HG02798 (cell line): ENCODE measurements at regions not wholly inside any gene's neighbourhood (a gene's known extent, or its start where the extent isn't known, plus 50 kb on each side); places are given as distances from the start of the nearest gene placed in this dataset.

Experiments
- ATAC-seq: cut with Tn5 transposase; IDR thresholded peaks from one replicate; pipeline ENCODE4 v1.9.1; 2021; ENCODE audit warnings: mild to moderate bottlenecking; ENCODE audit not compliant: unreplicated experiment, poor library complexity

DNA sequence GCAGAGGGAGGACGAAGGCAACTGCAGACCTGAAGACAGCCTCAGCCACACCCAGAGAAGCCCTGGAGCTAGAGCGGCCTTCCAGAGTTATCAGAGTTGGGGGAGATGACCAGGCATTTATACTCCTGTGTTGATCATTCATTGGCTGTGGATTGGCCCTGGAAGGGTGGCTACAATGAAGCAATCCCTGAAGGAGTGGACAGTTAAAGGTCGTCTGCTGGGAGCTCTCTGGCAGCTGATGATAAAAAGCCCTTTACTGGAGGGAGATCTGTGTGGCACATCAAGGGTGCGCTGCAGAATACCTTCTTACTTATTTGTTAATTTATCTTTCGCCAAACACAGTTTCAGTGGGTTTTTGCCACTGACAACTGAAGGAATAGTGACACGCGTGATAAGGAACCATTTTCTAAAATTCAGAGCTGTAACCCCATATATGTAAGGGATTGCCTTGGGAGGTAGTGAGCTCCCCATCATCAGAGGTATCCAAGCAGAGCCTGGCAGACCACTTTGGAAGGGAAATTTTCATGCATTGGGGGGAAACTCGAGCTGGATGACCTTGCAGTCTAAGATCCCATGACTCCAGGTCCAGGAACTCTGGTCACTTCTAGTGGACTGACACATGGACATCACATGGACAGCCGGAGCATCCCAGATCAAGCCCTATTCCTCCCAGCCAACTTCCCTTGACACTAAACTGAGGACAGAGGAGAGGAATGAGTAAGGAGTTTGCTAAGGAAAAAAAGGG lies 126.4 kb upstream of the GADD45A start:
- no peak for ATAC-seq

DNA sequence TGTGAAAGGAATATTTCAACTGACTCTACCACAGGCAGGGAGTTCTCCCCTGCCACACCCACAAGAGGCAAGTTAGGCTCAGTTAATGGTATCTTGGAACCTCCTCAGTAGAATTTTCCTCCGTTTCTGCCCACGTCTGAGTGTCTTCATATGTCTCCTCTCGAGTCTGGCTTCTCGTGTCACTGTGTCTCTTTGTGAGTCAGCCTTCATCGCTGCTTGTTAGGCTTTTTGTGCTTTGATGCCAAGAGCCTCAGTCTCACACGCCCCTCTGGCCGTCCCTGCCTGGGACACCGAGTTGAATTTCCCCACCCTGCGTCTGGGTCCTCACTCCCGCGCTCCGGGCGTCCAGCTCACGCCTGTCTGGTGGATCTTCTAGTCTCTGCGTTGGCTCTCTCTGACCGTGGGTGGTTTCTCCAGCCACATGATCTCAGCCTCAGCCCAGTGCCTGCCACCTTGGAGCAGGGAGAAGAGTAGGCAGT lies 125.7 kb upstream of the GADD45A start:
- no peak for ATAC-seq

DNA sequence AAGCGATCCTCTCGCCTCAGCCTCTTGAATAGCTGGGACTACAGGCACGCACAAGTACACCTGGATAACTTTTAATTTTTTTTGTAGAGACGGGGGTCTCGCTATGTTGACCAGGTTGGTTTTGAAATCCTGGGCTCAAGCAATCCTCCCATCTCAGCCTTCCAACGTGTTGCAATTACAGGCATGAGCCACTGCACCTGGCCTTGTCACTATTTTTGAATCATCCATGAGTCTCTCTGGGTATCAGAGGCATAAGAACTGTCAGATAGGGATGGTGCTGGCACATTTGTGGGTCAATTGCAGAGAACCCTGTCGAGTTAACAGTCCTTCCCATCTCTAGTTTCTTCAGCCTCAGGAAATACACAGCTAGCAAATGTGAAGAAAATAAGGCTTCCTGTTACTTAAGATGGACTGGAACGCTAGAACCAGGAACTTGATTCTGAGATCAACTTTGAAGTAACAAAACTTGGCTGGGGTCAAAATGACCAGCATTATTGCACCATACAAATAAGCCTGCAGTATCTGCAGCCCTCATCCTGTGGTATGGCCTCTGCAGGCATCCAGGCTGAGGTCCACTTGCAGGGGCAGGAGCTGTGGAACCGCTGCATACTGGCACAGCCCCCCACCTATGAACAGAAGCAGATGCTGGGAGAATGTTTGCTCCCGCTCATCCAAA lies 124.3 kb upstream of the GADD45A start:
- no peak for ATAC-seq

DNA sequence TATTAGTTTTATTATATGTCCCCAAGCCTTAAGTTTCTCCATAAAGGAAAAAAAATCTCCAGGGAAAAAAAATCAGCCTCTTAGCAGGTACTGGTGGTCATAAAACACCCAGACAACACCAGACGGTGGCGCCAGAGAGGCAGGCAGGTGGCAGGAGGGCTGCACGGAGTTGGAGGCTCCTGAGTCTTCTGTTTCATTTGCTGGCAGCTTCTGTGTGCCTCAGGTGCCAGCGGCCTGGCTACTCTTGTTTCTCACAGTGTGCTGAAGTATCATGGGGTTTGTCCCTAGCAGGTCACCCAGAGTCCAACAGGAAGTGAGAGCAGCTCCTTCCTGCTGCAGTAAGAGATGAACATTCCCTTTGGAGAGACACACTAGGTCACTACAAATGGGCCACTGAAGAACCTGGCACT lies 123.3 kb upstream of the GADD45A start:
- peak; percentile 89 for ATAC-seq

DNA sequence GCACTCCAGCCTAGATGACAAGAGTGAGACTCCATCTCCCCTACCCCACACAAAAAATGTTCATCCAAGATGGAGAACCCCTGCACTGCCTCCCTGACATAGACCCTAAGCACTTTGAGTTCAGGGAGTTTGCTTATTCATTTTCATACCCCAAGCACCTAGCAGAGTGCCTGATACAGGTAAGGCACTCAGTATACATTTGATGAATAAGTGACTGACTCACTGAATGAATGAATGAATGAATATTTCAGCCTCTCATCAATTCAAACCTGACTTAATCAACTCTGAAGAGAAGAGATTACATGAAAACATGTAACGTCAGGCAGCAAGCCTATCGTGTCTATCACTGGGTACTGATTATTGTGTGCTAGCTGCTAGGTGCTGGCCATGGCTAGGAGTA lies 121.3 kb upstream of the GADD45A start:
- ATAC-seq, result no peak

DNA sequence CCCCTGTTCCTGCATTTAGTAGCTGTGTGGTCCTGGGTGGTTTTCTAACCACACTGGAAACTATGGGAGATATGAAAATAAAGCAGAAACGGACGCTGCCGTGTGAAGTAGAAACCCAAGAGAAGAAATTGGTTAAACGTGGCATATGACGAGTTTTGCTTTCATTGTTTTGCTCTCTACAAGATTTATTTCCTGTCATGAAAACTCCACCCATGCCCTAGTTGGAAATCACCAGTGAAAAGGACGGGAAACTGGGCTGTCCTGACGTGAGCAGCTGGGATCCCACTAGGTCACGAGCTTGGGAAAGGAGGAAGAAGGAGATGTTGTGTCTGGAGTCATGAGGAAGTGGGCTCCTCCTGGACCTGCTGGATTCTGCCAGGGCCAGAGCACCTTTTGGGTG lies 120.8 kb upstream of the GADD45A start:
- ATAC-seq, result no peak

DNA sequence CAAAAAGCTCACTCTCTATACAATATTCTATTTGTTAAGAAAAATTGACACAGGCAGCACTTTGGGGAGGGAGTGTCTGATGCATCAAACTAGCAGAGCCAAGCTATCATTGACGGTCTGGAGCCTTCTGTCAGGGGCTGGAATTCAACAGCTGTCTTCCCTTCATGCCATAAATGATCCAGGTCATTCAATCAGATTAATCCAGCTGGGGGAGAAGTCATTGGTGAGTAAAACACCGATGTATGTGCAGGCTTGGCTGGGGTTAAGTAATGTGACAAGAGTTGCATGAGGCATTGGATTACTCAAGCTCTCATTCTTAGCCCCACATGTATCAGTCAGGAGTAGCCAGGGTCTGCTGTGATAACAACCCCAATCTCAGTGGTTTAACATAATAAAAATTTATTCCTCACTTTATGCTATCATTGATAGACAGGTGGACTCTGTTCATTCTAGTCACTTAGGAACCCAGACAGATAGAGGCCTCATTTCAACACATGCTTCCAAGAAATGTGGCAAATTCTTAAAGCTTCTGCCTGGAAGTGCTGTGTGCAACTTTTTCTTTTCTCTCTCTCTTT lies 118.1 kb upstream of the GADD45A start:
- no peak for ATAC-seq

DNA sequence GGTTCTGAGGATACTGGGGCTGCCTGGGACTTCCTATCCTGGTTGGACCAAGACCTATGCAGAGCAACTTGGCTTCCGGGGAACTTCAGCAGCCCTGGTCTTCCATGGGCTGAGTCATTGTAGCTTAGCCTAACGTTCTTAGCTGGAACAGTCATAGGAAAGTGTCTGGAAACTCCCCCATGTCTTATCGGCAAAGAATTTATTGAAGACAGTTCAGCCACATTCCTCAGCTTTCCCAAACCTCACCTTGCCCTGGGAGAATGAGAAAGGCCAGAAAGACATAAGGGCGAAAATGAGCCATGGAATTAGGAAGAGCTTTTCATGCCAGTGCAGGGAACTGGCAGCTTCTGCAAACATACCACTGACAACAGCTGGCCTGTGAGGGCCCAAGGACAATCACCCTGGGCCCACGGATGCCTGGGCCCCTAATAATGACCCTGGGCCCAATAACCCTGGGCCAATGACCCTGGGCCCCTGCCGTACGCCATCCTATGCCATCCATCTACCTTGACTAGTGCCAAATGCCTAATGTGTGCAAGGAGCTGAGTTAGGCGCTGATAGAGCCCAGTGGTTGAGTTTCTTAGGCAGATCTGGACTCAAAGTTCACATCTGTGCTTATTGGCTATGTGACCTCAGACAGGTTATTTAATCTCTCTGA lies 114.4 kb upstream of the GADD45A start:
- ATAC-seq, result no peak

DNA sequence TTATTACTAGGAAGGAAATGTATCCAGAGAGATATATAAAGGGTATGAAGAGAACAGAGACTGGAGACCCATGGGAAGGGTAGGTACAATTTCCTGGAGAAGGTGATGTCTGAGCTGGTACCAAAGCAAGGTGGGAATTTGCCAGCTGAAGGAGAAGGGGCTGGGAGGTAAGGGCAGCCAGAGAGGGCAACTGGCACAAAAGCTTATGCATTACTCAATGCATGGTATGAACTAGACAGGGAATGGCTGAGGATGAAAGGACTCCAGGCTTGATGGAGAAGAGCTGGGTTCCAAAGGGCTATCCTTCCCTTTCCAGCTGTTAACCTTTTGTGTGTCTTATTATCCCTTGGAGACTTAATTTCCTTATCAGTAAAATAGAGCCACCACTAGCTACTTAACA lies 113.6 kb upstream of the GADD45A start:
- ATAC-seq, result no peak

DNA sequence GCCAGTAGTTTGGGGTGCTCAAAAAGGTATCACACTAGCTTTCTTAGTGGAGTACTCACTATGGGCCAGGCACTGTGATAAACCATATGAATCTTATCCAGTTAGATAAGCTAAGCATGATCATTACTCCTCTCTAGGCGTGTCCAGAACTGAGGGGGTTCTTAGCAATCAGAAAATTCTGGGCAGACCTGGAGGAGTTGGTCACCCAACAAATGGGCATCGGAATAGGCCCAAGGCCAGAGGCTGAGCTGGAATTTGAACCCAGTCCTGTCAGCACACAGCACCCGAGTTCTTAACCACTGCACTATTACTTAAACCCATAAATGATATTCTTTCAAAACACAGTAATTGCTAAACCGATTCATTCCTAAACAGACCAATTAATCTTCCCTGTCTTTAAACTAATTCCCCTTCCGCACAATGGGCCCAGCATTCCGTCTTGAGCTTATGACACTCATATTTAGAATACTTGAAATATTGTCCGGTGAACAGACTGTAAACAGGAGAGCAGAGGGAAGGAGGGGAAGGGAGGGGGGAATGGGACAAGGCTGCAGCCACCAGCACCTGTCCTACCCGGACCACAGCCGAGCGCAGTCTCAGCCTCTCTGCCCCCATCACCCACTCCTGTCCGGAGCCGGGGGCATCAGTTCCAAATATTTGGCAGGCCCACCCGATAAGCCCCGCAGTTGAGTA lies 113.0 kb upstream of the GADD45A start:
- ATAC-seq, result no peak

DNA sequence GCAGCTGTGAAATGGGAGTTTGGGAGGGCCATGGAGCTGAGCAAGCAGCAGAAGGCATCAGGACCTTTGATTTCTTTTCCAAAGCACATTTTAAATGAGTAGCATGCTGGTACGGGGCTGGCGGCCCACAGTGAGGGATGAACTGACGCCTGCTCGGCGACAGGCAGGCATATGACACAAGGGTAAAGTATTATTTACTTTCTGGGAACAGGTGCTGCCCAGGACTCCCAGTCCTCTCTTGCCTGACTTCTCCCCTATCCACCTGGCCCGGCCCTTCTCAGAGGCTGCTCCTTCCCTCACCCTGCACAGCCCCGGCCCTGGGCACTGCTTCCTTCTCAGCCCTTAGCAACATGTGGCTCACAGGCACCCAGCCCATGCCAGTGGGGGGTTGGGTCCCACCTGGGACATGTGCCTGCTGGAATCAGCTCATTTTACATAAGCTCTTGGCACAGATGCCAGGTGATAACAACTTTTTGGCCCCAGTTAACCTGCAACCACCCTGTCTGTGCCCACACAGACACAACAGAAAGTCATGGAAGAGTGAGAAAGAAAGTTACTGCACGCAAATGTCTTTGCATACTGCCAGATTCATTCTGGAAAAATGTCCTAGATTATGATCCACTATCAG lies 112.3 kb upstream of the GADD45A start:
- ATAC-seq, result no peak

DNA sequence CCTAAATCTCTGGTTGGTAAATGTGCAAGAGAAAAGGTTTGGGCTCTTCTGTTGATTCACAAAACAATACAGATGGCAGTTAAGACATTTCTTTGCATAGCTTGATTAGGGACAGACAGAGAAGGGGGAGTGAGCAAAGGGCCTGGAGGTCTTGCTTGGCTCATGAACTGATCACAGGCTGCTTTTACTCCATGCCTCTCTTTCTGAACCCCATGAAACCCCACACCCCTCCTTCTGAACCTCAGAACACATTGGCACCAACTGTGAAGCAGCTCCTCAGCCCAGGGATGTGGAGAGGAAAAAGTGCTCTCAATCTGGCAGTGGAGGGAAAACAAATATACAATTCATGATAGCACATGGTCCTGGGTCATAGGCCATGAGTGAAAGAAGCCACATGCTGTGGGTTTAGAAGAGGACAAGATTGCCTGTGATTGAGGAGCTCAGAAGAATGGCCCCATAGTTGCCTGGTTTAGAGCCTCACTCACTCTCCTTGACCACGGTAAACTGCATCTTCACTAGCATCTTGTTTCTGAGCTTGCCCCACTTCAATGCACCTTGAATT lies 111.6 kb upstream of the GADD45A start:
- ATAC-seq, result no peak

DNA sequence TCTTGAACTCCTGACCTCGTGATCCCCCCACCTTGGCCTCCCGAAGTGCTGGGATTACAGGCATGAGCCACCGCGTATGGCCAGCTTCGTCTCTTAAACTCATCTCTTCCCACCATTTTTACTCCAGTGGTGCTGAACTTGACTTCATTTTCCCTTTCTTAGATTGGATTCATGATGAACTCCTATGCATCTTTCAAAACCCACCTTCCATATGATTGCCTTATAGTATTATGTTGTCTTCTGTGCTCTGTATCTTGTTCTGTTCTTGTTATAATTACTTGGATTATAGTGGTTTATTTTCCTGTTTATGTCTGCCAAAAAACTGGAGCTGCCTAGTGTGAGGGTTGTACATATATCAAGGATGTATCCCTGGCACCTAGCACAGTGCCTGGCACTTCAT lies 110.8 kb upstream of the GADD45A start:
- no peak for ATAC-seq

DNA sequence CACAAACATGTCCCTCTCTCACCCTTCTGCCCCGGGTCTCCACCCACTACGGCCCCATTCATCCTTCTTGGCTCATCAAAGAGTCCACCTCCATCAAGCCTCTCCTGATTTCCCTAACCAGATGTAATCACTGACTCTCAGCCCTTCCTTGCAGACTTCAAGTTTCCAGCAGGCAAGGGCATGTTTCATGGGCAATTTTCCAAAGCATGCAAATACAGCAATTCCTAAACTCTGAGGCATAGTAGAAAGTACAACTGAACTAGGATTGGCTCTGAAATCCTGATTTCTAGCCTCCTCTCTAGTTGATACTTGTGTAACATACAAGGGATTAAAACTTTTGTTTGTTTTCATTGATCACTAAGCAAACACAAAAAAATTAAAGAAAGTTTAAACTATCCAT lies 109.1 kb upstream of the GADD45A start:
- no peak for ATAC-seq

DNA sequence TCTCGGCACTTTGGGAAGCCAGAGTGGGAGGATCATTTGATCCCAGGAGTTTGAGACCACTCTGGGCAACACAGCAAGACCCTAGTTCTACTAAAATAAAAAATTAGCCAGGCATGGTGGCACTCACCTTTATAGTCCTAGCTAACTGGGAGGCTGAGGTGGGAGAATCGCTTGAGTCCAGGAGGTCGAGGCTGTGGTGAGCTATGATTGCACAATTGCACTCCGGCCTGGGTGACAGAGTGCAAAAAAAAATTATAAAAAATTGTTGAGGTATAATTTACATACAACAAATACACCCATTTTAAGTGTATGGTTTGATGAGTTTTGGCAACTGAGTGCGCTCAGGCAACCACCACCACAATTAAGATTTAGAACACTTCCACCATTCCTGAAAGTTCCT lies 108.5 kb upstream of the GADD45A start:
- ATAC-seq, result no peak

DNA sequence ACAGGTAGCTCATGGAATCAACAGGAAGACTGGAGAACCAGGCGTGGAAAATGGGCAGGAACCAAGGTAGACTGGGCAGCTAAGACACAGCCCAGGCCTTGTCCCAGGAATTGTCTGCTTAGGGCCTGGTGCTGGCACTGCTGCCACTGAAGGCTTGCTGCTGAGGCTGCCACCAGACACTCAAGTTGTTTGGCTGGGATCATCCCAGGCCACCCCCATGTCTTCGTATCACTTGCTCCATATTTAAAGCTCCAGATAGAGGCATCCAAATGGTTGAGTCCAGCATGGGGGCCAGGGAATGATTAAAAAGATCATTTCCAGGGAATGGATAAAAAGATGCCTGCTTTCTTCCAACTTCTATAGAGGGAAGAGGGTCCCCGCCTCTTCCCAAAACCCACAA lies 107.4 kb upstream of the GADD45A start:
- no peak for ATAC-seq

DNA sequence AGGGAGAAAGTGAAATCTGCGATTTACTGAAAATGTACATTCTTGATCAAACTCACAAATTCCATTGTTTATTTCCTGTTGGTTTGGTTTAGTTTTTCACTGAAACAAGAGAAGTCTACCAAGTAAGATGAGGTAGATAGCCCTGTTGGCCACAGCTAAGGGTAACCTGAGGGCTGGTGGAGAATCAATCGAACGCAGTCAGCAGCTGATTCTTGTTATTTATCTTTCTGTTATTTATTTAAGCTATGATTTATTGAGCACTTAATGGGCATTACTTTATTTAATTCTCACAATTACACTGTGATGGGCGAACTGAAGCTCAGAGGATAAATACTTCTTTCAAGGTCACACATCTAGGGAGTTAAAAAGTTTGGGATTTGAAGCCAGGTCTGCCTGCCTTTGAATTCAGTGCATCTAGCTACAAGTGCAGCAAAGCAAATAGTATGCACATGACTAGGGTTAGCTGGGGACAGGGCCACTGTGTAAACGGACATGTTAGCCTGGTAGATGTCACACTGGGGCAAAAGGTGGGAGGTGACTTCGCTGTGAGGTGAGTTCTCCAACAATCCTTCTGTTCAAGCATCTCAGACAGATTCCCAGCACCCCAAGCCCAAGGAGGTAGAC lies 106.5 kb upstream of the GADD45A start:
- no peak for ATAC-seq

DNA sequence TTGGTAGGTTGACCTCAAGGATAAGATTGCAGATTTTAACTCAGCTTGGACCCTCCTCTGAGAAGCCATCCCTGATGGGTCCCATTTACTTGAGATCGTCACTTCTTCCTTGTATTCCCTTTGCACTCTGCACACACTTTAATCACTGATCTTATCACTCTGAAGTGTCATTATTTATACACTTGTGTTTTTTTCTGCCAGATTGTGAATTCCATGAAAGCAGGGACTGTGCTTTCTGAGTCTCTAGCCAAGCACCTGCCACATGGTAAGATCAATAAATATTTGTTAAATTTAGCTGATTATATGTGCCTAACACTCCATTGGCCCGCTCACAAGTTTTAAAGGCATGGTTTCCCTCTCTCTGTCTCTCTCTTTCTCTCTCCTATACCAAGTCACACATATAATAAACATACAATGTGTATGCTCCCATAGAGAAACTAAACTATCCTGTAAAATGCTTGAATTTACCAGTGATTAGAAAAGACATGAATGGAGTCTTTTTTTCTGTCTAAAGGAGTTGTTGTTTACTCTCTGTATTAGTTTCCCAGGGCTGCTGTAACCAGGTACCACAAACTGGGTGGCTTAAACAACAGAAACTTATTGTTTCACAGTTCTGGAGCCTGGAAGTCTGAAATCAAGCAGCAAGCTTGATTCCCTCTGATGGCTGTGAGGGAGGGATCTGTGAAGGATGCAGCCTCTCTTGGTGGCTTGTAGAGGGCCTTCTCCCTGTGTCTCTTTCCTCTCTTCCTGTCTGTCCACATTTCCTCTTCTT lies 105.2 kb upstream of the GADD45A start:
- no peak for ATAC-seq
